Lower leg skin (tissue), 3 donors: ENCODE measurements at regions not wholly inside any gene's neighbourhood (a gene's known extent, or its start where the extent isn't known, plus 50 kb on each side); places are given as distances from the start of the nearest gene placed in this dataset.

Source experiments
- CTCF ChIP-seq, 3 donors: fragments of 450-650 bp; IDR thresholded peaks; one replicate each; pipeline ENCODE4 v1.5.1; 2016; ENCODE audit warnings: antibody characterized with exemption in 3 of 3, mild to moderate bottlenecking in 3 of 3, moderate library complexity in 2 of 3
- POLR2A ChIP-seq, 2 donors: fragments of 450-650 bp; IDR thresholded peaks; one replicate each; pipeline ENCODE4 v1.6.1; 2016 to 2017; ENCODE audit warnings: antibody characterized with exemption in 2 of 2, mild to moderate bottlenecking in 1 of 2, moderate library complexity in 1 of 2

GRCh38 chr13:91097269-91097668 is 250.2 kb upstream of the MIR17HG start:
- TF ChIP-seq CTCF (IDR thresholded peaks at IDR 0.05) (no peak), POLR2A (IDR thresholded peaks at IDR 0.05) (no peak)
